ENCODE measurements at regions not wholly inside any gene's neighbourhood (a gene's known extent, or its start where the extent isn't known, plus 50 kb on each side); places are given as distances from the start of the nearest gene placed in this dataset.
"Not testable (repeated sequence)": the region's sequence is repeated elsewhere in the genome, so short reads cannot be mapped to it uniquely, and the experiment has no call there.

DNA sequence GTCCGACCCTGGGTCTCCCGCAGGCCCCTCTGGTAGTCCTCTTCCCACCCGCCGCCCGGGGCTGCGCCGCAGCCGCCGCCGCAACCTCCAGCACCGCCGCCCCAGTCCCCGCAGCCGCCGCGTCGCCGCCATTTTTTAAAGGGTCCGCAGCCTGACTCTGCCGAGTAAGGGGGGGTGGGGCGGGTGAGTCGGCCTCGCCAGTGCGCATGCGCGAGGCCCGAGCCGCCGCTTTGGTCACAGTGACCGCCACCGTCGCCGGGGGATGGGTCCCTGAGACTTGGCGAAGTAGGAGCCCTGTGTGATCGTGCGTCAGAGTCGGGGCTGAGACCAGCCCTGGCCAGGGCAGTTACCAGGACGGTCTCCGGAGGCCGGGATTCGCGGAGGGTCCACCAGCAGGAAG is 532.8 kb downstream of the FOXD4L4 start:
- peak; percentile 78 for DNase-seq (ENCODE audit: low spot score)
- H3K36me3 Mint-ChIP-seq; H3K27me3 Mint-ChIP-seq (ENCODE audit: low read depth); POLR2A ChIA-PET; H3K9me3 Mint-ChIP-seq; CTCF ChIA-PET; ATAC-seq; H3K4me1 Mint-ChIP-seq: not testable (repeated sequence)
- 0 out of 2 replicates have a peak, but pooled peaks have one; percentile 32 for TF ChIP-seq ZBTB21 (CRISPR knock-in tag; IDR thresholded peaks at IDR 0.05; ENCODE audit: borderline replicate concordance)
- TF ChIP-seq, protein P1, sequence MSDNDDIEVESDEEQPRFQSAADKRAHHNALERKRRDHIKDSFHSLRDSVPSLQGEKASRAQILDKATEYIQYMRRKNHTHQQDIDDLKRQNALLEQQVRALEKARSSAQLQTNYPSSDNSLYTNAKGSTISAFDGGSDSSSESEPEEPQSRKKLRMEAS (CRISPR knock-in tag; IDR thresholded peaks at IDR 0.05): peak; percentile 30; the same call in 1 of the 2 replicates
- Mint-ChIP-seq H3K4me3 (peak overlapping the region; percentile 84), H3K27ac (peak overlapping the region; percentile 74; the same call in 1 of the 2 replicates)

DNA sequence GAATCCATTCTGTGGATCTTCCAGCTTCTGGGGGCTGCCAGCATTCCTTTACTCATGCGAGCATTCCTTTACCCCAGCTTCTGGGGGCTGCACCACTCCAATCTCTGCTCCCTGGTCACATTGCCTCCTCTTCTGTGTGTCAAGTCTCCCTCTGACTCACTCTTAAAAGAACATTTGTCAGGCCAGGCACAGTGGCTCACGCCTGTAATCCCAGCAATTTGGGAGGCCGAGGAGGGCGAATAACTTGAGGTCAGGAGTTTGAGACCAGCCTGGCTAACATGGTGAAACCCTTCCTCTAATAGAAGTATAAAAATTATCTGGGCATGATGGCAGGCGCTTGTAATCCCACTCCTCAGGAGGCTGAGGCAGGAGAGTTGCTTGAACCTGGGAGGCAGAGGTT is 541.9 kb downstream of the FOXD4L4 start:
- H3K27me3 Mint-ChIP-seq (ENCODE audit: low read depth); H3K36me3 Mint-ChIP-seq; CTCF ChIA-PET; H3K4me3 Mint-ChIP-seq; H3K27ac Mint-ChIP-seq; ATAC-seq; POLR2A ChIA-PET; H3K9me3 Mint-ChIP-seq; DNase-seq (ENCODE audit: low spot score); H3K4me1 Mint-ChIP-seq: not testable (repeated sequence)

Measured in WTC11 (cell line).